MCF 10A (cell line): ENCODE measurements at regions not wholly inside any gene's neighbourhood (a gene's known extent, or its start where the extent isn't known, plus 50 kb on each side); places are given as distances from the start of the nearest gene placed in this dataset.

Source experiments
- BruUV-seq: library from RNA; stranded (reverse); fragments of 400-500 nt; replicated peaks from 2 replicates; lab custom pipeline; 2021; lab: Mats Ljungman, UMichigan
- CTCF ChIA-PET: fragments of 300-600 bp; sonication (Branson Sonifier 250); formaldehyde crosslinking; extraction: SDS; loops from one replicate; lab custom pipeline; 2021; ENCODE audit warnings: antibody characterized with exemption, inconsistent platforms; lab: Yijun Ruan, JAX
- POLR2A ChIA-PET: fragments of 300-600, 350-650 bp; sonication (Branson Sonifier 250); formaldehyde crosslinking; extraction: SDS; loops from one replicate; lab custom pipeline; 2020; ENCODE audit warnings: antibody characterized with exemption, inconsistent platforms; lab: Yijun Ruan, JAX
- DNase-seq: peaks from one replicate; pipeline ENCODE4 v3.0.0-alpha.2; 2018; ENCODE audit not compliant: unreplicated experiment
- H3K27ac Mint-ChIP-seq: one replicate; pipeline ENCODE4 v1.8.0; 2022; ENCODE audit warnings: mild to moderate bottlenecking, low read depth, mixed read lengths; ENCODE audit not compliant: unreplicated experiment
- H3K27me3 Mint-ChIP-seq: one replicate; pipeline ENCODE4 v1.8.0; 2022; ENCODE audit warnings: mixed read lengths; ENCODE audit not compliant: insufficient read depth, unreplicated experiment
- H3K36me3 Mint-ChIP-seq: one replicate; pipeline ENCODE4 v1.8.0; 2022; ENCODE audit warnings: mild to moderate bottlenecking, moderate library complexity, mixed read lengths; ENCODE audit not compliant: insufficient read depth, unreplicated experiment
- H3K4me1 Mint-ChIP-seq: one replicate; pipeline ENCODE4 v1.8.0; 2022; ENCODE audit warnings: mixed read lengths; ENCODE audit not compliant: insufficient read depth, unreplicated experiment
- H3K4me3 Mint-ChIP-seq: one replicate; pipeline ENCODE4 v1.8.0; 2022; ENCODE audit warnings: mild to moderate bottlenecking, moderate library complexity, mixed read lengths; ENCODE audit not compliant: unreplicated experiment
- H3K9me3 Mint-ChIP-seq: one replicate; pipeline ENCODE4 v1.8.0; 2022; ENCODE audit warnings: mixed read lengths; ENCODE audit not compliant: unreplicated experiment
- CTCF ChIP-seq: fragments of 200-600 bp; IDR thresholded peaks from one replicate; pipeline ENCODE4 v1.8.0; 2022; ENCODE audit warnings: antibody characterized with exemption, mild to moderate bottlenecking; ENCODE audit not compliant: unreplicated experiment
- intact Hi-C: fragments of 100-400 bp; cut with micrococcal nuclease; formaldehyde crosslinking; loops from 2 replicates; pipeline ENCODE4 v1.14.1; 2022

- no TSS peak for BruUV-seq
- no peak overlapping the region for H3K27ac Mint-ChIP-seq
- no peaks in the 10 kb centered on the region for H3K9me3 Mint-ChIP-seq
- no peak for DNase-seq
- peaks cover 6% of the 10 kb centered on the region for H3K4me1 Mint-ChIP-seq
- ChIA-PET CTCF (interaction anchor here (0.6 to 4.5 kb wide), 35 partner anchors 9 to 1515 kb away, joined by 3 to 32 read pairs (median 3); no protein-coding TSS in a partner anchor), POLR2A (no interaction called here)
- TF ChIP-seq CTCF: no peak
- intact Hi-C loops: loop anchor here (1.0 to 10.0 kb wide), 4 partner anchors 458 to 1745 kb away; no protein-coding TSS in a partner anchor
- no peaks in the 10 kb centered on the region for H3K36me3 Mint-ChIP-seq
- H3K4me3 Mint-ChIP-seq: no peak overlapping the region
- H3K27me3 Mint-ChIP-seq: peaks cover 92% of the 10 kb centered on the region
Observed at GRCh38 chr7:131689662-131690234, 133.3 kb upstream of the PODXL start.

- CTCF ChIA-PET: interaction anchor here (0.6 to 4.5 kb wide), 35 partner anchors 10 to 1899 kb away, joined by 3 to 32 read pairs (median 3); no protein-coding TSS in a partner anchor
- intact Hi-C loops: loop anchor here (1.0 to 5.0 kb wide), 3 partner anchors 458 to 1653 kb away; no protein-coding TSS in a partner anchor
- H3K4me3 Mint-ChIP-seq: no peak overlapping the region
- peak; percentile 89 for TF ChIP-seq CTCF
- no peaks in the 10 kb centered on the region for H3K36me3 Mint-ChIP-seq
- H3K27ac Mint-ChIP-seq: no peak overlapping the region
- peaks cover 6% of the 10 kb centered on the region for H3K4me1 Mint-ChIP-seq
- peak; percentile 70 for DNase-seq
- peaks cover 89% of the 10 kb centered on the region for H3K27me3 Mint-ChIP-seq
- POLR2A ChIA-PET: no interaction called here
- no TSS peak for BruUV-seq
- no peaks in the 10 kb centered on the region for H3K9me3 Mint-ChIP-seq
Observed at GRCh38 chr7:131688738-131689661, 132.6 kb upstream of the PODXL start.

GRCh38 chr7:131687296-131687695 is 130.9 kb upstream of the PODXL start:
- CTCF ChIA-PET: interaction anchor here (0.8 to 0.9 kb wide), 2 partner anchors 13 to 419 kb away, joined by 3 read pairs; no protein-coding TSS in a partner anchor
- TF ChIP-seq CTCF: no peak
- BruUV-seq: no TSS peak
- no peaks in the 10 kb centered on the region for H3K36me3 Mint-ChIP-seq
- no peak overlapping the region for H3K27ac Mint-ChIP-seq
- peaks cover 78% of the 10 kb centered on the region for H3K27me3 Mint-ChIP-seq
- DNase-seq: no peak
- H3K4me3 Mint-ChIP-seq: no peak overlapping the region
- intact Hi-C loops: loop anchor here (5.0 kb wide), 2 partner anchors 460 to 1655 kb away; no protein-coding TSS in a partner anchor
- no peaks in the 10 kb centered on the region for H3K9me3 Mint-ChIP-seq
- POLR2A ChIA-PET: no interaction called here
- peaks cover 6% of the 10 kb centered on the region for H3K4me1 Mint-ChIP-seq

GRCh38 chr7:131686833-131687232 is 130.4 kb upstream of the PODXL start:
- H3K27me3 Mint-ChIP-seq: peaks cover 78% of the 10 kb centered on the region
- TF ChIP-seq CTCF: no peak

More at GRCh38 chr7:131686833-131687232, 130.4 kb upstream of the PODXL start:
- no peak for DNase-seq
- intact Hi-C loops: loop anchor here (5.0 kb wide), 2 partner anchors 460 to 1655 kb away; no protein-coding TSS in a partner anchor
- Mint-ChIP-seq H3K27ac (no peak overlapping the region), H3K36me3 (no peaks in the 10 kb centered on the region), H3K4me3 (no peak overlapping the region), H3K4me1 (peaks cover 2% of the 10 kb centered on the region), H3K9me3 (no peaks in the 10 kb centered on the region)
- POLR2A ChIA-PET: no interaction called here
- no TSS peak for BruUV-seq
- CTCF ChIA-PET: interaction anchor here (0.9 kb wide), 1 partner anchor 13 kb away, joined by 3 read pairs; no protein-coding TSS in a partner anchor
